A549 (cell line): ENCODE measurements at regions not wholly inside any gene's neighbourhood (a gene's known extent, or its start where the extent isn't known, plus 50 kb on each side); places are given as distances from the start of the nearest gene placed in this dataset.

Experiments used
- CEBPB ChIP-seq, 2 experiments: fragments of >200 bp in 1 of 2; sonication (Bioruptor Twin) in 1 of 2; formaldehyde crosslinking in 1 of 2; IDR thresholded peaks; 2 replicates each; pipeline ENCODE4 v1.6.1; 2012 to 2016
- NR3C1 ChIP-seq: fragments of >200 bp; sonication (Bioruptor Twin); formaldehyde crosslinking; IDR thresholded peaks from 3 replicates; pipeline ENCODE4 v1.6.1; 2017
- POLR2A ChIP-seq: IDR thresholded peaks from 2 replicates; pipeline ENCODE4 v1.6.1; 2012; ENCODE audit warnings: mild to moderate bottlenecking, low read length
- TF ChIP-seq, protein P1 (sequence below): fragments of >200 bp; sonication (Bioruptor Twin); formaldehyde crosslinking; IDR thresholded peaks from 3 replicates; pipeline ENCODE4 v1.5.1; 2016

GRCh38 chr21:27721675-27722074 lies 754.8 kb upstream of the ADAMTS5 start:
- TF ChIP-seq CEBPB (IDR thresholded peaks at IDR 0.05): no peak
- TF ChIP-seq, protein P1, sequence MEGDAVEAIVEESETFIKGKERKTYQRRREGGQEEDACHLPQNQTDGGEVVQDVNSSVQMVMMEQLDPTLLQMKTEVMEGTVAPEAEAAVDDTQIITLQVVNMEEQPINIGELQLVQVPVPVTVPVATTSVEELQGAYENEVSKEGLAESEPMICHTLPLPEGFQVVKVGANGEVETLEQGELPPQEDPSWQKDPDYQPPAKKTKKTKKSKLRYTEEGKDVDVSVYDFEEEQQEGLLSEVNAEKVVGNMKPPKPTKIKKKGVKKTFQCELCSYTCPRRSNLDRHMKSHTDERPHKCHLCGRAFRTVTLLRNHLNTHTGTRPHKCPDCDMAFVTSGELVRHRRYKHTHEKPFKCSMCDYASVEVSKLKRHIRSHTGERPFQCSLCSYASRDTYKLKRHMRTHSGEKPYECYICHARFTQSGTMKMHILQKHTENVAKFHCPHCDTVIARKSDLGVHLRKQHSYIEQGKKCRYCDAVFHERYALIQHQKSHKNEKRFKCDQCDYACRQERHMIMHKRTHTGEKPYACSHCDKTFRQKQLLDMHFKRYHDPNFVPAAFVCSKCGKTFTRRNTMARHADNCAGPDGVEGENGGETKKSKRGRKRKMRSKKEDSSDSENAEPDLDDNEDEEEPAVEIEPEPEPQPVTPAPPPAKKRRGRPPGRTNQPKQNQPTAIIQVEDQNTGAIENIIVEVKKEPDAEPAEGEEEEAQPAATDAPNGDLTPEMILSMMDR: no peak
- no peak for TF ChIP-seq NR3C1
- TF ChIP-seq POLR2A: no peak
